ENCODE measurements at regions not wholly inside any gene's neighbourhood (a gene's known extent, or its start where the extent isn't known, plus 50 kb on each side); places are given as distances from the start of the nearest gene placed in this dataset.

DNA sequence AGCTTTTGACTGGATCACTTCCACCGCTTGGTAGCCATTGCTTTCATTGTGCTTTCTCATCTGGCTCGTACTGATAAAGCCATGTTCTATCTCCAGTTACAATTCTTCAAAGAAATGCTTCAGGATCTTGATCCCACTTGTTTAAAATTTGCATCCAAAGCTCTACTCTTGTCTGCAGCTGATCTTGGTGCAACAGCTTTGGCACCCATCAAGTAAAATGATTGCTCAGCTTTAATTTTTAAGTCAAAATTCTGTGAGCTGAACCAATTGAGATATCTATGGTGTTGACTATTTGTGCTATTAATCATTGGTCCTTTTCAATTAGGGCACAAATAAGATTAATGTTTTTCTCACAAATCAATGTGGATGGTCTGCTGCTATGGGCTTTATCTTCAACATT lies 54.8 kb upstream of the DUSP10 start:
- H3K27ac ChIP-seq (ENCODE audit: low read depth, low read length) = no peak overlapping the region
- WGBS, 3 donors = 87 to 92% (median 92%) methylated on average over 2 of the region's 2 CpGs

DNA sequence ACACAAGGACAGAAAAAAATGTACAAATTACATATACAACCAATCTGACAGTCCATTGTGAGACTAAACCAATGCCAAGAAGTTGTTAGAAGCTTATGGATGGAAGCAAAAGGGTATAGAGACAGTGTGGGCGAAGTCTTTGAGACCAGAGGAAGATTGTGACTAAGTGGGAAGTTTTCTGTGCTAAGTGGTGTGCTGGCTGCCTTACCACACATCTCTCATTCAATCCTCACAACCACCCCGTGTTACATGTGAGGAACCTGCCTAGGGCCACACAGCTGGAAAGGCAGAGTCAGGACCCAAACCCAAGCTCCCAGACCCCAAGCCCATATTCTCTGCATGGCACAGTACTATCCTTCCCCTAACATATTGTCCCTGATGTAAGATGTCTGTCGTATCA lies 53.5 kb upstream of the DUSP10 start:
- H3K27ac ChIP-seq (ENCODE audit: low read depth, low read length) = no peak overlapping the region
- 89 to 93% (median 90%) methylated on average over 3 of the region's 3 CpGs for WGBS, 3 donors

DNA sequence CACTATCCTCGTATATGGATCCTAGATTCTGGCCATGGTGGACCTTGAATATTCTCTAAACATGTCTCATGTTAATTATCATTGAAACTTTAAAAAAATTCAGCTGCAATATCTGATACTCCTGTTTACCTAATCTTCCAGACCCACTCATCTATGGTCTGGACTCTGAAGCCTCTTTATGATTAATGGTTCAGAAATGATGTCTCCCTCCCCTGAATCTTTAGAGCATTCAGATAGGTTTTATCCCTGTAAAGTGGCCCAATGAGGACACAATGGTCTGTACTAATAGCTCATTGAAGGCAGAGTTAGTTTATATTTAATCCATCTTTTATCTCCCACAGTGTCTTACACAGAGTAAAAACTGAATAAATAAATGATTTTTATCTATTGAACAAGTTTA lies 53.0 kb upstream of the DUSP10 start:
- no peak overlapping the region for H3K27ac ChIP-seq (ENCODE audit: low read depth, low read length)
- WGBS, 3 donors = 80 to 89% (median 88%) methylated on average over 1 of the region's 1 CpG

DNA sequence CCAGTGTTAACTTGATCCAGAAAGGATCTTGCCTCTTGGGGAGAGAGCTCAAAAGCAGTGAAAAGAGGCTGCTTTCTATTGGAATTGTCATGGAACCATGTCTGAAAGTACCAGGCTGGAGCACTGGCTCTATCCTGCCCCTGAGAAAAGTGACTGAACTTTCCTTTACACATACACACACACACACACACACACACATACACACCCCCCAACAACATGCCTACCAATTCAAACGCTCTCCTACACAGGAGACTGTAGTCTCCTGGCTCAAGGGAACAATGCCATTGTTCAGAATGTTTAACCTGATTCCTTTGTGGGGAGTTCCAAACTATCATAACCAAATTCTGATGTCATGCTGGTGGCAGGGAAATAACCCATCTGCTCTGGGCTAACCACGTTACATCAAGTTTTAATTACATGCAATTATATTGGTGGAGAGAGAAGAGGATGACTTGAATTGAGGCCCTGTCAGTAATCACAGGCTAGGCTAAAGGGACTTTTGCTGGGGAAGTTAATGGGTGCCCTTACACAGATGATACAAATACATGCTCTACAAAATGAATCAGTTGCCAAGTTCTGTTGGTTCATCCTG lies 52.3 kb upstream of the DUSP10 start:
- no peak overlapping the region for H3K27ac ChIP-seq (ENCODE audit: low read depth, low read length)
- 44 to 66% (median 64%) methylated on average over 2 of the region's 2 CpGs for WGBS, 3 donors

DNA sequence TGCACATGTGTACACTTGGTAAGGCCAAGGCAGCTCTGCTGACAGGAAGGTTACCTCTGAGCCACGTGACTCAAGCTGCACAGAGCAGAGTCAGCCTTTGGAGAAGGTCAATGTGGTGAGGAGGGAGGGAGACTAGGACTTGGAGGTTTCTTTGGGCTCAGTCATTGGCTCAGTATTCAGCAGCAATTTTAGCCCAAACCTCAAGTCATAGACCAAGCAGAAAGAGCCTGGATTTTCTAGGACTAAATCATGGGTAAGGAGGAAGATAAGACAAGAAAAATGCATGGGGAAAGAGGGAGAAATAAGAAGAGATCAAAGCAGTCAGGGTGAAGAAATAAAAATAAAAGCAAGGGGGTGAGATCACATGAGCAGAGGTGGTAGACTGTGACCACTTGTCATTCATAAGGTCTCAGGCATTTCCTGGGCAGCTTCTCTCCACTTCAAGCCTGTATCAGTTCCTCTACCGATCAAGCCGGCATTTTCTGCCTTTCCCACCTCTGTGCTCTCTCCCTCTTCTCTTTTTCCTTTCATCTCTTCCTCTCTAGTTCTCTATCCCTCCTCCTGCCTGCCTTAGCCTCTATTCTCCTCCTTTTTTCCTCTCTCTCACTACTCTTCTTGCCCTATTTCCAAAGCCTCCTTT lies 51.7 kb upstream of the DUSP10 start:
- no peak overlapping the region for H3K27ac ChIP-seq (ENCODE audit: low read depth, low read length)
- WGBS, 3 donors = 52 to 77% (median 68%) methylated on average over 3 of the region's 3 CpGs

DNA sequence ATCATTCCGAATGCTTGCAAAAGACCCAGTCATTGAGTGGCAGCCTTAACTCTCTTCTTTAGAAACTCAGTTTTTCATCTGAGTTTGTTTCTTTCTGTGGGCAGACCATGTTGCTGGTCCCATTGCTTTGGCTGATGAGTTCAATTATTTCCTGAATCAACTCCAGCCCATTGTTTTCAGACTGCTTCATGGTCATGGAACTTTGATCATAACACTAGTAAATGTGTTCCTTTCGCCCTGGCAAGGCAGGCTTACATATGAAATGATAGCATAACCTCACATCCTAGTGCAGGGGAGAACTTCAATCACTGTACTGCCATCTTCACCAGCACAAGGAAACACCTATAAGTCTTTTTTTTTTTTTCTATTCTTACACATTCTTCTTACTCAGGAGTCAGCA lies 50.0 kb upstream of the DUSP10 start:
- no peak overlapping the region for H3K27ac ChIP-seq (ENCODE audit: low read depth, low read length)
- WGBS, 3 donors = 85 to 91% (median 90%) methylated on average over 2 of the region's 2 CpGs

Data from adipose tissue (tissue), 3 donors.